ENCODE measurements at regions not wholly inside any gene's neighbourhood (a gene's known extent, or its start where the extent isn't known, plus 50 kb on each side); places are given as distances from the start of the nearest gene placed in this dataset.

DNA sequence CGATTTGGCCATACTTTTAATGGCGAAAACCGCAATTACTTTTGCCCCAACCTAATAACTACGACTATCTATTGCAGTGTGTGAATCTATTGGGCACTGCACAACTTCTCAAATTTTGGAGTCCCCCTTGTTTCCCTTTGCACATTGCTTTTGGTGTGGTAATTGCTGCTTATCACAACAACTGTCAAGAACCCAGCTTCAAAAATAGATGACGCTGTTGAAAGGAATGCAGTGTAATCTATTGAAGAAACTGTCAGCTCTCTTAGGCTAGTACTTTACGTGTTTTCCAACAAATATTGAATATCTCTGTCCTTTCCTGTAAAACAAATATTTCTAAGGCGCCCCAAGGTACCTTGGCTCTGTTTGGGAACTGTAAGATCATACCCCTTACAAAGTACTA lies 222.8 kb upstream of the UBE2E2 start:
- TF ChIP-seq, protein P1, sequence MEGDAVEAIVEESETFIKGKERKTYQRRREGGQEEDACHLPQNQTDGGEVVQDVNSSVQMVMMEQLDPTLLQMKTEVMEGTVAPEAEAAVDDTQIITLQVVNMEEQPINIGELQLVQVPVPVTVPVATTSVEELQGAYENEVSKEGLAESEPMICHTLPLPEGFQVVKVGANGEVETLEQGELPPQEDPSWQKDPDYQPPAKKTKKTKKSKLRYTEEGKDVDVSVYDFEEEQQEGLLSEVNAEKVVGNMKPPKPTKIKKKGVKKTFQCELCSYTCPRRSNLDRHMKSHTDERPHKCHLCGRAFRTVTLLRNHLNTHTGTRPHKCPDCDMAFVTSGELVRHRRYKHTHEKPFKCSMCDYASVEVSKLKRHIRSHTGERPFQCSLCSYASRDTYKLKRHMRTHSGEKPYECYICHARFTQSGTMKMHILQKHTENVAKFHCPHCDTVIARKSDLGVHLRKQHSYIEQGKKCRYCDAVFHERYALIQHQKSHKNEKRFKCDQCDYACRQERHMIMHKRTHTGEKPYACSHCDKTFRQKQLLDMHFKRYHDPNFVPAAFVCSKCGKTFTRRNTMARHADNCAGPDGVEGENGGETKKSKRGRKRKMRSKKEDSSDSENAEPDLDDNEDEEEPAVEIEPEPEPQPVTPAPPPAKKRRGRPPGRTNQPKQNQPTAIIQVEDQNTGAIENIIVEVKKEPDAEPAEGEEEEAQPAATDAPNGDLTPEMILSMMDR (IDR thresholded peaks at IDR 0.05): no peak
- no peak for TF ChIP-seq ZFX (IDR thresholded peaks at IDR 0.05; ENCODE audit: borderline replicate concordance)

Data from 22Rv1 (cell line).